Testis (tissue), 2 donors: ENCODE measurements at regions not wholly inside any gene's neighbourhood (a gene's known extent, or its start where the extent isn't known, plus 50 kb on each side); places are given as distances from the start of the nearest gene placed in this dataset.

Experiments
- CTCF ChIP-seq, 3 experiments: fragments of 450-650 bp in 2 of 3; fragments of 200-600 bp in 1 of 3; sonication (generic) in 1 of 3; IDR thresholded peaks; one replicate each; pipeline ENCODE4 v1.5.1; 2016 to 2019; ENCODE audit warnings: antibody characterized with exemption in 3 of 3, mild to moderate bottlenecking in 2 of 3, moderate library complexity in 1 of 3
- POLR2A ChIP-seq: fragments of 450-650 bp; IDR thresholded peaks from one replicate; pipeline ENCODE4 v1.6.1; 2017; ENCODE audit warnings: antibody characterized with exemption, mild to moderate bottlenecking, moderate library complexity

DNA sequence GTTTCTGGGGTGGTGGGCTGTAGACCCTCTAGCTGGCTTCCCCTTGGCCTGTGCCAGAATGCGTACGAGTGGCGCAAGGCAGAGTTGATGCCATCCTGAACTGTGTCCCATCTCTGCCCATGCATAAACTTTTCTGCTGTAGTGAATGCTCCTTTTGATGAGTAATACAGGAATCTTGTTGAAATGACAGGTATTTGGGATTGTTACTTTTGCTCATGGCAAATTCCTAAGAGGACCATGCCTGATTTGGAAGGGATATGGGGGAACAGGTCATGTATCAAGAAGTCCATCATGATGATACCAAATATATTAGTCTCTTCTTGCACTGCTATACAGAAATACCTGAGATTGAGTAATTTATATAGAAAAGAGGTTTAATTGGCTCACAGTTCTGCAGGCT lies 648.0 kb downstream of the SLC4A3 start:
- no peak for TF ChIP-seq CTCF (IDR thresholded peaks at IDR 0.05)
- no peak for TF ChIP-seq POLR2A
